Neural crest cell (in vitro differentiated cells): ENCODE measurements at regions not wholly inside any gene's neighbourhood (a gene's known extent, or its start where the extent isn't known, plus 50 kb on each side); places are given as distances from the start of the nearest gene placed in this dataset.

Source experiments
- DNase-seq: peaks from one replicate; pipeline ENCODE4 v3.0.0; 2021; ENCODE audit warnings: low read depth, mixed read lengths, low spot score
- H3K27ac Mint-ChIP-seq: one replicate; pipeline ENCODE4 v1.8.0; 2021; ENCODE audit warnings: mild to moderate bottlenecking, mixed read lengths; ENCODE audit not compliant: unreplicated experiment
- H3K27me3 Mint-ChIP-seq: 2 replicates; pipeline ENCODE4 v1.8.0; 2021; ENCODE audit warnings: low read depth, mild to moderate bottlenecking, mixed read lengths
- H3K36me3 Mint-ChIP-seq: 2 replicates; pipeline ENCODE4 v1.8.0; 2021; ENCODE audit warnings: low read depth, mild to moderate bottlenecking, mixed read lengths
- H3K4me1 Mint-ChIP-seq: 2 replicates; pipeline ENCODE4 v1.8.0; 2021; ENCODE audit warnings: mixed read lengths
- H3K4me3 Mint-ChIP-seq: one replicate; pipeline ENCODE4 v1.8.0; 2021; ENCODE audit warnings: mild to moderate bottlenecking, mixed read lengths
- H3K9me3 Mint-ChIP-seq: 2 replicates; pipeline ENCODE4 v1.8.0; 2021; ENCODE audit warnings: mixed read lengths
- CTCF ChIP-seq: fragments of 200-600 bp; sonication (generic); conservative IDR thresholded peaks from 2 replicates; pipeline ENCODE4 v1.5.0; 2021; ENCODE audit warnings: antibody characterized with exemption, mild to moderate bottlenecking

- DNase-seq = no peak
- peaks cover 2% of the 10 kb centered on the region for H3K9me3 Mint-ChIP-seq
- peaks cover 9% of the 10 kb centered on the region for H3K4me1 Mint-ChIP-seq
- H3K36me3 Mint-ChIP-seq = no peaks in the 10 kb centered on the region
- TF ChIP-seq CTCF = no peak
- H3K27me3 Mint-ChIP-seq = peaks cover 7% of the 10 kb centered on the region
- no peak overlapping the region for H3K27ac Mint-ChIP-seq
- H3K4me3 Mint-ChIP-seq = no peak overlapping the region
Observed at GRCh38 chr16:82402665-82403218, 224.0 kb upstream of the CDH13 start.

GRCh38 chr16:82400046-82400445 is 226.7 kb upstream of the CDH13 start:
- H3K27ac Mint-ChIP-seq = no peak overlapping the region
- peaks cover 9% of the 10 kb centered on the region for H3K4me1 Mint-ChIP-seq
- H3K27me3 Mint-ChIP-seq = peaks cover 9% of the 10 kb centered on the region
- no peak for TF ChIP-seq CTCF
- no peaks in the 10 kb centered on the region for H3K36me3 Mint-ChIP-seq
- no peak overlapping the region for H3K4me3 Mint-ChIP-seq
- DNase-seq = no peak
- peaks cover 2% of the 10 kb centered on the region for H3K9me3 Mint-ChIP-seq

- peaks cover 2% of the 10 kb centered on the region for H3K9me3 Mint-ChIP-seq
- H3K27me3 Mint-ChIP-seq = peaks cover 9% of the 10 kb centered on the region
- H3K27ac Mint-ChIP-seq = no peak overlapping the region
- H3K4me1 Mint-ChIP-seq = peaks cover 9% of the 10 kb centered on the region
- no peaks in the 10 kb centered on the region for H3K36me3 Mint-ChIP-seq
- no peak for TF ChIP-seq CTCF
- DNase-seq = no peak
- no peak overlapping the region for H3K4me3 Mint-ChIP-seq
Observed at GRCh38 chr16:82396509-82396908, 226.5 kb upstream of the MPHOSPH6 start.

GRCh38 chr16:82395212-82395611 is 225.2 kb upstream of the MPHOSPH6 start:
- peaks cover 2% of the 10 kb centered on the region for H3K9me3 Mint-ChIP-seq
- H3K27me3 Mint-ChIP-seq = peaks cover 12% of the 10 kb centered on the region
- no peaks in the 10 kb centered on the region for H3K36me3 Mint-ChIP-seq
- H3K4me3 Mint-ChIP-seq = no peak overlapping the region
- H3K4me1 Mint-ChIP-seq = peaks cover 6% of the 10 kb centered on the region
- TF ChIP-seq CTCF = no peak
- no peak for DNase-seq
- H3K27ac Mint-ChIP-seq = no peak overlapping the region

- peaks cover 15% of the 10 kb centered on the region for H3K27me3 Mint-ChIP-seq
- TF ChIP-seq CTCF = no peak
- DNase-seq = no peak
- H3K27ac Mint-ChIP-seq = no peak overlapping the region
- H3K36me3 Mint-ChIP-seq = no peaks in the 10 kb centered on the region
- no peaks in the 10 kb centered on the region for H3K4me1 Mint-ChIP-seq
- H3K4me3 Mint-ChIP-seq = no peak overlapping the region
- no peaks in the 10 kb centered on the region for H3K9me3 Mint-ChIP-seq
Observed at GRCh38 chr16:82391690-82392089, 221.7 kb upstream of the MPHOSPH6 start.
